HEK293T (cell line): ENCODE measurements at regions not wholly inside any gene's neighbourhood (a gene's known extent, or its start where the extent isn't known, plus 50 kb on each side); places are given as distances from the start of the nearest gene placed in this dataset.

Experiments used
- ARNT ChIP-seq: fragments of 450-650 bp; IDR thresholded peaks from 2 replicates; pipeline ENCODE4 v1.6.1; 2017; ENCODE audit warnings: mild to moderate bottlenecking
- BHLHE40 ChIP-seq: fragments of 450-650 bp; IDR thresholded peaks from 2 replicates; pipeline ENCODE4 v1.6.1; 2016; ENCODE audit warnings: mild to moderate bottlenecking, moderate library complexity, borderline replicate concordance
- CTBP1 ChIP-seq: fragments of 450-650 bp; IDR thresholded peaks from 2 replicates; pipeline ENCODE4 v1.6.1; 2016; ENCODE audit warnings: borderline replicate concordance
- ELF4 ChIP-seq: fragments of 450-650 bp; IDR thresholded peaks from 2 replicates; pipeline ENCODE4 v1.6.1; 2017; ENCODE audit warnings: antibody characterized with exemption
- FOXA1 ChIP-seq: fragments of 450-650 bp; IDR thresholded peaks from 2 replicates; pipeline ENCODE4 v1.6.1; 2016; ENCODE audit warnings: mild to moderate bottlenecking
- FOXK2 ChIP-seq: fragments of 450-650 bp; IDR thresholded peaks from 2 replicates; pipeline ENCODE4 v1.6.1; 2016; ENCODE audit warnings: mild to moderate bottlenecking
- FOXM1 ChIP-seq: fragments of 450-650 bp; IDR thresholded peaks from 2 replicates; pipeline ENCODE4 v1.6.1; 2017; ENCODE audit warnings: mild to moderate bottlenecking, borderline replicate concordance
- LEF1 ChIP-seq: fragments of 450-650 bp; IDR thresholded peaks from 2 replicates; pipeline ENCODE4 v1.6.1; 2017; ENCODE audit warnings: mild to moderate bottlenecking, borderline replicate concordance
- NFRKB ChIP-seq: fragments of 450-650 bp; IDR thresholded peaks from 2 replicates; pipeline ENCODE4 v1.6.1; 2016; ENCODE audit warnings: mild to moderate bottlenecking, moderate library complexity
- SP1 ChIP-seq: fragments of 450-650 bp; IDR thresholded peaks from 2 replicates; pipeline ENCODE4 v1.6.1; 2017
- SUZ12 ChIP-seq: fragments of 450-650 bp; IDR thresholded peaks from 2 replicates; pipeline ENCODE4 v1.6.1; 2016; ENCODE audit warnings: mild to moderate bottlenecking
- ZNF384 ChIP-seq: fragments of 450-650 bp; IDR thresholded peaks from 2 replicates; pipeline ENCODE4 v1.6.1; 2016
- TF ChIP-seq, protein P1 (sequence below): fragments of 450-650 bp; IDR thresholded peaks from 2 replicates; pipeline ENCODE4 v1.6.1; 2016

DNA sequence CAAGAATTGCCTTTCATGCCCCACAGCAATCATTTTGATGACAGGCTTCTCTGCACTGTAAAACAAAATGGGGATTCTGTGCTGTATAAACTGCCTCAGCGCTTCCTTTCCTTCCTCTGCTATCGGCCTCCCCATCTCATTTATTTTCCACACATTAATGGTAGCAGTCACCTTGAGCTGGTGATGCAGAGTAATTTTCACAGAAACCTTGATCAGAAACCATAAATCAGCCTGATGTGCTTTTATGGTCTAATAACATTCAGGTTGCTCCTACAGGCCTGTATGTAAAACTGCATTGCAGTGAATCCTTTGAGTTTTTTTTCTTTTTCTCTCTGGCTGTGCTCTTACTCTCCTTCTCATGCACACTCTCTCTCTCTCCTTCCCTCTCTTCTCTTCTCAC, 578.4 kb upstream of the STXBP6 start:
- TF ChIP-seq SP1 (no peak), ELF4 (no peak), NFRKB (no peak), ZNF384 (no peak), LEF1 (no peak), ARNT (no peak), BHLHE40 (no peak), FOXA1 (no peak), SUZ12 (no peak), FOXK2 (no peak), FOXM1 (no peak), CTBP1 (no peak)
- TF ChIP-seq, protein P1, sequence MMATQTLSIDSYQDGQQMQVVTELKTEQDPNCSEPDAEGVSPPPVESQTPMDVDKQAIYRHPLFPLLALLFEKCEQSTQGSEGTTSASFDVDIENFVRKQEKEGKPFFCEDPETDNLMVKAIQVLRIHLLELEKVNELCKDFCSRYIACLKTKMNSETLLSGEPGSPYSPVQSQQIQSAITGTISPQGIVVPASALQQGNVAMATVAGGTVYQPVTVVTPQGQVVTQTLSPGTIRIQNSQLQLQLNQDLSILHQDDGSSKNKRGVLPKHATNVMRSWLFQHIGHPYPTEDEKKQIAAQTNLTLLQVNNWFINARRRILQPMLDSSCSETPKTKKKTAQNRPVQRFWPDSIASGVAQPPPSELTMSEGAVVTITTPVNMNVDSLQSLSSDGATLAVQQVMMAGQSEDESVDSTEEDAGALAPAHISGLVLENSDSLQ = no peak
